ENCODE measurements at regions not wholly inside any gene's neighbourhood (a gene's known extent, or its start where the extent isn't known, plus 50 kb on each side); places are given as distances from the start of the nearest gene placed in this dataset.
A peak's percentile ranks its signal among the peaks of the same experiment; 100 is the strongest.

GRCh38 chr21:16530656-16531055 is 800.9 kb downstream of the USP25 start:
- Mint-ChIP-seq H3K4me1 (no peaks in the 10 kb centered on the region), H3K4me3 (no peak overlapping the region), H3K27me3 (no peaks in the 10 kb centered on the region), H3K36me3 (peaks cover 1% of the 10 kb centered on the region), H3K9me3 (peaks cover 4 to 8% (median 6%) of the 10 kb centered on the region in 3 donors), H3K27ac (no peak overlapping the region)

GRCh38 chr21:16532840-16533239 is 803.1 kb downstream of the USP25 start:
- H3K27ac Mint-ChIP-seq = no peak overlapping the region
- H3K27me3 Mint-ChIP-seq = no peaks in the 10 kb centered on the region
- H3K36me3 Mint-ChIP-seq = peaks cover 1% of the 10 kb centered on the region
- H3K4me1 Mint-ChIP-seq = no peaks in the 10 kb centered on the region
- H3K9me3 Mint-ChIP-seq = peaks cover 0 to 8% (median 5%) of the 10 kb centered on the region in 3 donors
- H3K4me3 Mint-ChIP-seq = no peak overlapping the region

- H3K27ac Mint-ChIP-seq = no peak overlapping the region
- peaks cover 0 to 8% (median 5%) of the 10 kb centered on the region in 3 donors for H3K9me3 Mint-ChIP-seq
- H3K4me3 Mint-ChIP-seq = peak overlapping the region in 1 of 4 donors; percentile 3
- H3K36me3 Mint-ChIP-seq = no peaks in the 10 kb centered on the region
- H3K27me3 Mint-ChIP-seq = no peaks in the 10 kb centered on the region
- H3K4me1 Mint-ChIP-seq = no peaks in the 10 kb centered on the region
These were observed 804.1 kb downstream of the USP25 start for GRCh38 chr21:16533692-16534407.

DNA sequence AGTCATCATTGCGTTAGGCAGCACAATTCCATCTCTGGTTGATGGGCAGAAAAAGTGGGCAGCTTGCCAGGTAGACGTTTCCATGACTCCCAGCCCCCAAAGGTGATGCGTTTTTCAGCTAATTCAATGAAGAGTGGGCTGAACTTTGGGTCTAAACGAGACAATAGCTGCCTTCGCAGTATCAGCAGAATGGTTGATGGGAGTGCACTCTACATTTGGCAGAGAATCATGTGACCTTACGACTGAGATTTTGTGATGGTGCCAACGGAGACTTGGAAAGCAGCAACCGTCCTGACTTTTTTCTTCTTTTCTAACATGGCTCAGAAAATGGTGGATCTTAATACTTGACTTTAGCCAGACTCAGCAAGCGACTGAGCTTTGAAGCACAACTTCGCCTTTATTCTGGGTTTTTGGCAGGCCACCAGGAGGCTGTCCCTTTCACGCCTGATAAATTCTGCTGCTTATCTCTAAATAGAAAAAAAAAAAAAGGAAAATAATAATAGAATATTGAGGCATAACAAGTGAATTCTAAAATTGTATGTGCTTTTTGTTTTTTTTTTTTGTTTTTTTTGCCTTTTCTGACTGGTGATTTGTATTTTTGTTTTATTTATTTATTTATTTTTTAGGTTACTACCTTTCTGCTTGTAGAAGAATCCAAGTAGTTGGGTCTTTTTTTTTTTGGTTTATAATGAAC is 804.8 kb downstream of the USP25 start:
- H3K36me3 Mint-ChIP-seq = no peaks in the 10 kb centered on the region
- H3K4me3 Mint-ChIP-seq = no peak overlapping the region
- H3K4me1 Mint-ChIP-seq = no peaks in the 10 kb centered on the region
- no peaks in the 10 kb centered on the region for H3K27me3 Mint-ChIP-seq
- H3K27ac Mint-ChIP-seq = no peak overlapping the region
- peaks cover 0 to 5% (median 5%) of the 10 kb centered on the region in 3 donors for H3K9me3 Mint-ChIP-seq

- H3K27me3 Mint-ChIP-seq = no peaks in the 10 kb centered on the region
- no peaks in the 10 kb centered on the region for H3K4me1 Mint-ChIP-seq
- H3K9me3 Mint-ChIP-seq = peaks cover 0 to 5% (median 4%) of the 10 kb centered on the region in 3 donors
- H3K4me3 Mint-ChIP-seq = no peak overlapping the region
- H3K27ac Mint-ChIP-seq = no peak overlapping the region
- no peaks in the 10 kb centered on the region for H3K36me3 Mint-ChIP-seq
These were observed 805.3 kb downstream of the USP25 start for GRCh38 chr21:16535102-16535422.

DNA sequence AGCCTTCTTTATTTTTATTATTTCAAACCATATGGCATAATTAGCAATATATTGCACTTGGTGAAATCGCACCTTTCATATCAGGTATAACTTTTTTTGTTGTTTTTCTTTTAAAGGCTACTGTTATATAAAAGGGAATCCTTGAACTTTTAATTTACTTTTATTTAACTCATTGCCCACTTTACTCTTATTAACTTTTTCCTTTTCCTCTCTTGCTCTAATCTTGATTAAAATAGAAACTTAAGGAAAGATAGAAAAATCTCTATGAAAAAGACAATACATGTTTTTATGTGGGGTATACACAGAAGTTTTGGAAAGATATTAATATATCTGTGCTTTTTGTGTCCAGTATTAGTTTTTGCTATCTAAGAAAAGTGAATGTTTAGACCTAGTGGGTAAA is 805.8 kb downstream of the USP25 start:
- Mint-ChIP-seq H3K27me3 (no peaks in the 10 kb centered on the region), H3K27ac (no peak overlapping the region), H3K4me3 (no peak overlapping the region), H3K4me1 (no peaks in the 10 kb centered on the region), H3K9me3 (peaks cover 0 to 5% (median 4%) of the 10 kb centered on the region in 3 donors), H3K36me3 (no peaks in the 10 kb centered on the region)

GRCh38 chr21:16536140-16536539 is 806.4 kb downstream of the USP25 start:
- Mint-ChIP-seq H3K27me3 (no peaks in the 10 kb centered on the region), H3K9me3 (peaks cover 0 to 4% (median 1%) of the 10 kb centered on the region in 3 donors), H3K4me3 (no peak overlapping the region), H3K4me1 (no peaks in the 10 kb centered on the region), H3K27ac (no peak overlapping the region), H3K36me3 (no peaks in the 10 kb centered on the region)

GRCh38 chr21:16536643-16537434 is 807.1 kb downstream of the USP25 start:
- Mint-ChIP-seq H3K9me3 (peaks cover 0 to 4% (median 1%) of the 10 kb centered on the region in 3 donors), H3K4me1 (no peaks in the 10 kb centered on the region), H3K4me3 (no peak overlapping the region), H3K27ac (no peak overlapping the region), H3K27me3 (no peaks in the 10 kb centered on the region), H3K36me3 (no peaks in the 10 kb centered on the region)

DNA sequence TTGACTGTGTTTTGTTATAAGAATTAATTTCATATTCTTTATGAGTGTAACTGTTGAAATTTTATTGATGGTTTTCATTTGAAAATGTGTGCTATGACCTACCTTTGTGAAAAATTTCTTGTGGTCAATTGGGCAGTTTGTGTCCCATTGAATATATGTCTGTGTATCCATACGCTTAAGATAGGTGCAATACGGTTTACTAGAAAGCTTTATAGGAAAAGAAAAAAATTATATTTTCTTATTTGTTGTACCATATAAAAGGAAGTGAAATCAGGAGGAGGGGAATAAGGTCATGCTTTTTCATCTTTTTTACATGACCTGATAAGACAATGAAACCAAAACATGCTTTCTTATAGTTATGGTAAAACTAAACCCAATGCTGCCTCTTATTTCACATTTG is 807.7 kb downstream of the USP25 start:
- Mint-ChIP-seq H3K27ac (no peak overlapping the region), H3K27me3 (no peaks in the 10 kb centered on the region), H3K9me3 (peaks cover 0 to 4% (median 1%) of the 10 kb centered on the region in 3 donors), H3K4me1 (no peaks in the 10 kb centered on the region), H3K36me3 (no peaks in the 10 kb centered on the region), H3K4me3 (no peak overlapping the region)

- Mint-ChIP-seq H3K27me3 (no peaks in the 10 kb centered on the region), H3K36me3 (no peaks in the 10 kb centered on the region), H3K4me1 (no peaks in the 10 kb centered on the region), H3K27ac (no peak overlapping the region), H3K9me3 (peaks cover 0 to 4% (median 3%) of the 10 kb centered on the region in 3 donors), H3K4me3 (no peak overlapping the region)
These were observed 808.6 kb downstream of the USP25 start for GRCh38 chr21:16538405-16538804.

GRCh38 chr21:16538936-16539440 is 809.2 kb downstream of the USP25 start:
- Mint-ChIP-seq H3K36me3 (no peaks in the 10 kb centered on the region), H3K27me3 (no peaks in the 10 kb centered on the region), H3K9me3 (peaks cover 0 to 4% (median 3%) of the 10 kb centered on the region in 3 donors), H3K27ac (no peak overlapping the region), H3K4me1 (no peaks in the 10 kb centered on the region), H3K4me3 (no peak overlapping the region)

DNA sequence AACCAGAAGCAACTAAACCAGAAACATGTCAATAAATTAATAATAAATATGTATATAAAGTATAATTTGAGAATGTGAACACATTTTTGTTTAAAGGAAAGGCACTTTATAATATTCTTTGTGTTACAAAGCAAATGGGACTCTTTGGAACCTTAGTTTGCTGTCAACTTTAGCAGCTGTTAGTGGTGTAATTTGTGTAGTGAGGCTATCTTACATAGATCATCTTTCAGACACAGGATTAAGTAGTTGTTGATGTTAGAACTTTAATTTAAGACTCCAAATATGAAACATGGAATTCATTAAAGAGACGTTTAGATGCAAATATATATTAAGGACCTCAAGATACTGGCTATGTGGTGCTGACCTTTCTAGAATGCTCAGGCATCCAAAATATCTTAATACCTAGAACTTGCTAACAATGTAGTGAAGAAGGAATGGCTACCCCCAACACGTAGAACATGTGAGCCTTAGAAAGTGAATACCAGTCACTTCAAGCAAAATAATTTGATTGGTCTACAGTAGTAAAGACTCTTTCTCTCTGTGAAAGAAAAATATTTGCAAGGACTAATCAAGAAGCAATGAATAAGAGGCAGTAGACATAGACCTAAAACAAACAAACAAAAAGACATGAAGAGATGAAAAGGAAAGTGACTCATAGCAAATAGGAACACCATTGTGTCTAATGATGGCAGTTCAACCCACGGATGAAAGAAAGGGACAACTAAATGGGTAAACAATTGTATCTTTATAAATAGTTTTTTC is 811.4 kb downstream of the USP25 start:
- H3K27ac Mint-ChIP-seq = no peak overlapping the region
- H3K27me3 Mint-ChIP-seq = no peaks in the 10 kb centered on the region
- H3K4me3 Mint-ChIP-seq = no peak overlapping the region
- H3K9me3 Mint-ChIP-seq = peaks cover 2 to 4% (median 3%) of the 10 kb centered on the region in 3 donors
- no peaks in the 10 kb centered on the region for H3K4me1 Mint-ChIP-seq
- H3K36me3 Mint-ChIP-seq = peaks cover 2% of the 10 kb centered on the region

- H3K36me3 Mint-ChIP-seq = no peaks in the 10 kb centered on the region
- no peak overlapping the region for H3K4me3 Mint-ChIP-seq
- H3K4me1 Mint-ChIP-seq = no peaks in the 10 kb centered on the region
- H3K27ac Mint-ChIP-seq = peak overlapping the region in 1 of 3 donors; percentile 62
- peaks cover 0 to 8% (median 0%) of the 10 kb centered on the region in 3 donors for H3K9me3 Mint-ChIP-seq
- no peaks in the 10 kb centered on the region for H3K27me3 Mint-ChIP-seq
These were observed 820.3 kb downstream of the USP25 start for GRCh38 chr21:16550118-16550517.

DNA sequence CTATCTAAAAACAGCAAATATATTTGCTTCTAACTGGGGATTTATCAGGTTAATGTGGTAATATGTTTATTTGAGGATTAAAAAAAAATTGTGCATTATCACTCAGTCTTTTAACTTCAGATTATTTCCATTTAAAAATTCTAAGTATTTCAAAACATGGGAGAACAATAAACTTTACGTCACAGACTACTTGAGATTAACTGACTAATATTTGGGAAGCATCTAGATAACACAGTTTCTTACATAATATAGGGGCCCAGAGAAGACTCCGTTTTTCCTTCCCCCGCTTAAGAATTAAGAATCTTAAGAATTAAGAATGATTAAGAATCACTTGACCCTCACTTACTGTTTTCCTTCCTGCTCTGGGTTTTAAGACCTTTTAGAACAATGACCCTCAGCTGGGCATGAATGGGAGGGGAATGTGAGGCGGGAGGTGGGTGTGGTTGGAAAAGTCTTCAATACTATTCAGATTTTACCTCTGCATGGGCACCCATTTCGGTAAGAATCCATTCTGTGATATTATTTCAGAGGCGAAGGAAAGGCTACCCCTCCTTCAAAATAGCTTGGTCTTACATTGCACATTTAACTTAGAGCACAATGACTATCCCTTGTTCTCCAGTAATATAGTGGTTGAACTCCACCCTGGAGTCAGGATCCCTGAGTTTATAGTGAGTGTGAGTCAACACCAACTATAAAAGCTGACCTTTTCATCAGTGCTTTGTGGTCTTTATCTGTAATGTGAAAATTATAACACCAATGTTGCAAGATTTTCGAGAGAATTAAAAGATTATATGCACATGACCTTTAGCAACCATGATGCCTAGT is 821.3 kb downstream of the USP25 start:
- Mint-ChIP-seq H3K4me1 (no peaks in the 10 kb centered on the region), H3K4me3 (no peak overlapping the region), H3K27ac (no peak overlapping the region), H3K27me3 (no peaks in the 10 kb centered on the region), H3K36me3 (no peaks in the 10 kb centered on the region), H3K9me3 (peaks cover 0 to 4% (median 0%) of the 10 kb centered on the region in 3 donors)
